ENCODE measurements at regions not wholly inside any gene's neighbourhood (a gene's known extent, or its start where the extent isn't known, plus 50 kb on each side); places are given as distances from the start of the nearest gene placed in this dataset.

DNA sequence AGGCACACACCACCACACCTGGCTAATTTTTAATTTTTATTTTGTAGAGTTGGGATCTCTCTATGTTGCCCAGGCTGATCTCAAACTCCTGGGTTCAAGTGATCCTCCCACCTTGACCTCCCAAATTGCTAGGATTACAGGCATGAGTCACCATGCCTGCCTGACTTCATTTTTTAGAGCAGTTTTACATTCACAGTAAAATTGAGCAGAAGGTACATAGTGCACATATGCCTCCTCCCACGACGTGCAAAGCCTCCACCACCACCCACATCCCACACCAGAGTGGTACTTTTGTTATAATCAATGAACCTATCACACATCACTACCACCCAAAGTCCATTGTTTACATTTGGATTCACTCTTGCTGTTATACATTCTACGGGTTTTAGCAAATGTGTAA is 62.5 kb upstream of the PLEKHG3 start:
- TF ChIP-seq POLR2AphosphoS5 (IDR thresholded peaks at IDR 0.05), result no peak
- TF ChIP-seq, protein P1, sequence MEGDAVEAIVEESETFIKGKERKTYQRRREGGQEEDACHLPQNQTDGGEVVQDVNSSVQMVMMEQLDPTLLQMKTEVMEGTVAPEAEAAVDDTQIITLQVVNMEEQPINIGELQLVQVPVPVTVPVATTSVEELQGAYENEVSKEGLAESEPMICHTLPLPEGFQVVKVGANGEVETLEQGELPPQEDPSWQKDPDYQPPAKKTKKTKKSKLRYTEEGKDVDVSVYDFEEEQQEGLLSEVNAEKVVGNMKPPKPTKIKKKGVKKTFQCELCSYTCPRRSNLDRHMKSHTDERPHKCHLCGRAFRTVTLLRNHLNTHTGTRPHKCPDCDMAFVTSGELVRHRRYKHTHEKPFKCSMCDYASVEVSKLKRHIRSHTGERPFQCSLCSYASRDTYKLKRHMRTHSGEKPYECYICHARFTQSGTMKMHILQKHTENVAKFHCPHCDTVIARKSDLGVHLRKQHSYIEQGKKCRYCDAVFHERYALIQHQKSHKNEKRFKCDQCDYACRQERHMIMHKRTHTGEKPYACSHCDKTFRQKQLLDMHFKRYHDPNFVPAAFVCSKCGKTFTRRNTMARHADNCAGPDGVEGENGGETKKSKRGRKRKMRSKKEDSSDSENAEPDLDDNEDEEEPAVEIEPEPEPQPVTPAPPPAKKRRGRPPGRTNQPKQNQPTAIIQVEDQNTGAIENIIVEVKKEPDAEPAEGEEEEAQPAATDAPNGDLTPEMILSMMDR (IDR thresholded peaks at IDR 0.05), result no peak

Measured in prostate gland (tissue), 2 donors.